Loucy (cell line): ENCODE measurements at regions not wholly inside any gene's neighbourhood (a gene's known extent, or its start where the extent isn't known, plus 50 kb on each side); places are given as distances from the start of the nearest gene placed in this dataset.

Source experiments
- CTCF ChIP-seq: fragments of 200-600 bp; sonication (generic); conservative IDR thresholded peaks from 2 replicates; pipeline ENCODE4 v1.5.1; 2014; ENCODE audit warnings: mild to moderate bottlenecking, antibody characterized with exemption, low read length
- EZH2phosphoT487 ChIP-seq: fragments of 200-600 bp; IDR thresholded peaks from 2 replicates; pipeline ENCODE4 v1.6.1; 2018; ENCODE audit warnings: antibody characterized with exemption, mild to moderate bottlenecking, moderate library complexity, borderline replicate concordance

- no peak for TF ChIP-seq EZH2phosphoT487
- no peak for TF ChIP-seq CTCF
Observed at GRCh38 chr13:73673931-73674330, 460.3 kb downstream of the KLF12 start.
